Smooth muscle cell (in vitro differentiated cells): ENCODE measurements at regions not wholly inside any gene's neighbourhood (a gene's known extent, or its start where the extent isn't known, plus 50 kb on each side); places are given as distances from the start of the nearest gene placed in this dataset.

Experiments used
- DNase-seq: peaks from one replicate; lab custom pipeline; 2025; ENCODE audit not compliant: unreplicated experiment; lab: John Stamatoyannopoulos, UW
- H2AFZ ChIP-seq: fragments of 200-600 bp; sonication (generic); 2 replicates; pipeline ENCODE4 v1.6.0; 2016; ENCODE audit warnings: antibody characterized with exemption, low read depth, mild to moderate bottlenecking
- H3F3A ChIP-seq: fragments of 200-600 bp; sonication (generic); 2 replicates; pipeline ENCODE4 v1.6.0; 2017; ENCODE audit warnings: antibody characterized with exemption, low read depth
- H3K27ac ChIP-seq: fragments of 200-600 bp; sonication (generic); 2 replicates; pipeline ENCODE4 v1.5.1; 2016; ENCODE audit warnings: low read depth, mild to moderate bottlenecking
- H3K27me3 ChIP-seq: fragments of 200-600 bp; sonication (generic); 2 replicates; pipeline ENCODE4 v1.6.1; 2016; ENCODE audit warnings: low read depth, mild to moderate bottlenecking
- H3K36me3 ChIP-seq: fragments of 200-600 bp; sonication (generic); 2 replicates; pipeline ENCODE4 v1.5.1; 2016; ENCODE audit warnings: low read depth
- H3K4me1 ChIP-seq: fragments of 200-600 bp; sonication (generic); 2 replicates; pipeline ENCODE4 v1.5.1; 2016; ENCODE audit warnings: low read depth
- H3K4me2 ChIP-seq: fragments of 200-600 bp; sonication (generic); 2 replicates; pipeline ENCODE4 v1.6.0; 2016; ENCODE audit warnings: mild to moderate bottlenecking
- H3K4me3 ChIP-seq: fragments of 200-600 bp; sonication (generic); 2 replicates; pipeline ENCODE4 v1.5.1; 2016; ENCODE audit warnings: mild to moderate bottlenecking
- H3K79me2 ChIP-seq: fragments of 200-600 bp; sonication (generic); 2 replicates; pipeline ENCODE4 v1.6.0; 2016; ENCODE audit warnings: low read depth, mild to moderate bottlenecking
- H3K9ac ChIP-seq: fragments of 200-600 bp; sonication (generic); 2 replicates; pipeline ENCODE4 v1.6.0; 2016; ENCODE audit warnings: low read depth
- H3K9me3 ChIP-seq: fragments of 200-600 bp; sonication (generic); replicated peaks from 2 replicates; pipeline ENCODE4 v1.5.1; 2016; ENCODE audit warnings: low read depth
- H4K20me1 ChIP-seq: fragments of 200-600 bp; sonication (generic); 2 replicates; pipeline ENCODE4 v1.6.0; 2016; ENCODE audit warnings: low read depth
- CTCF ChIP-seq: fragments of 200-600 bp; sonication (generic); IDR thresholded peaks from 2 replicates; pipeline ENCODE4 v1.5.1; 2017; ENCODE audit warnings: borderline replicate concordance, mild to moderate bottlenecking, antibody characterized with exemption; ENCODE audit not compliant: insufficient read depth, poor library complexity, severe bottlenecking
- WGBS: methylation state at CpG from one replicate; pipeline ENCODE4 v1.1.7; 2016; ENCODE audit warnings: low lambda C conversion rate; 5-methylcytosine and 5-hydroxymethylcytosine counted together

- no peak for TF ChIP-seq CTCF
- H3K4me2 ChIP-seq, result no peak overlapping the region
- DNase-seq, result no peak
- H3K79me2 ChIP-seq, result no peaks in the 10 kb centered on the region
- no peaks in the 10 kb centered on the region for H3F3A ChIP-seq
- WGBS, result 44% methylated on average over 10 of the region's 10 CpGs
- no peak overlapping the region for H3K4me3 ChIP-seq
- H3K4me1 ChIP-seq, result no peaks in the 10 kb centered on the region
- no peaks in the 10 kb centered on the region for H3K36me3 ChIP-seq
- H3K9me3 ChIP-seq, result no peaks in the 10 kb centered on the region
- no peaks in the 10 kb centered on the region for H3K27me3 ChIP-seq
- H2AFZ ChIP-seq, result no peak overlapping the region
- H4K20me1 ChIP-seq, result no peaks in the 10 kb centered on the region
- no peak overlapping the region for H3K9ac ChIP-seq
- H3K27ac ChIP-seq, result no peak overlapping the region
Measured at GRCh38 chr2:65579506-65580235, 147.3 kb upstream of the SPRED2 start.

- H3K9me3 ChIP-seq, result no peaks in the 10 kb centered on the region
- 94% methylated on average over 5 of the region's 5 CpGs for WGBS
- peak overlapping the region; percentile 64 for H3K4me2 ChIP-seq
- H3K79me2 ChIP-seq, result no peaks in the 10 kb centered on the region
- H3K9ac ChIP-seq, result peak overlapping the region; percentile 12
- TF ChIP-seq CTCF, result no peak
- no peaks in the 10 kb centered on the region for H3K4me1 ChIP-seq
- no peak for DNase-seq
- no peak overlapping the region for H2AFZ ChIP-seq
- no peaks in the 10 kb centered on the region for H3K27me3 ChIP-seq
- H3K36me3 ChIP-seq, result no peaks in the 10 kb centered on the region
- peak overlapping the region; percentile 90 for H3K27ac ChIP-seq
- no peak overlapping the region for H3K4me3 ChIP-seq
- H4K20me1 ChIP-seq, result no peaks in the 10 kb centered on the region
- no peaks in the 10 kb centered on the region for H3F3A ChIP-seq
Measured at GRCh38 chr2:65577654-65578053, 145.3 kb upstream of the SPRED2 start.

- H3K27ac ChIP-seq, result peak overlapping the region; percentile 90
- WGBS, result 29% methylated on average over 12 of the region's 12 CpGs
- peak overlapping the region; percentile 57 for H3K9ac ChIP-seq
- no peaks in the 10 kb centered on the region for H3K9me3 ChIP-seq
- no peaks in the 10 kb centered on the region for H3K36me3 ChIP-seq
- peak overlapping the region; percentile 19 for H3K4me3 ChIP-seq
- no peak for TF ChIP-seq CTCF
- no peaks in the 10 kb centered on the region for H3F3A ChIP-seq
- no peaks in the 10 kb centered on the region for H3K79me2 ChIP-seq
- DNase-seq, result no peak
- peak overlapping the region; percentile 79 for H3K4me2 ChIP-seq
- no peaks in the 10 kb centered on the region for H3K4me1 ChIP-seq
- H2AFZ ChIP-seq, result peak overlapping the region; percentile 37
- H4K20me1 ChIP-seq, result no peaks in the 10 kb centered on the region
- H3K27me3 ChIP-seq, result no peaks in the 10 kb centered on the region
Measured at GRCh38 chr2:65576861-65577601, 144.6 kb upstream of the SPRED2 start.

- 69% methylated on average over 1 of the region's 1 CpG for WGBS
- H3K4me3 ChIP-seq, result no peak overlapping the region
Measured at GRCh38 chr2:65576278-65576677, 143.9 kb upstream of the SPRED2 start.

More at GRCh38 chr2:65576278-65576677, 143.9 kb upstream of the SPRED2 start:
- peak overlapping the region; percentile 90 for H3K27ac ChIP-seq
- H4K20me1 ChIP-seq, result no peaks in the 10 kb centered on the region
- no peaks in the 10 kb centered on the region for H3K79me2 ChIP-seq
- H3F3A ChIP-seq, result no peaks in the 10 kb centered on the region
- H3K4me1 ChIP-seq, result no peaks in the 10 kb centered on the region
- H3K4me2 ChIP-seq, result peak overlapping the region; percentile 79
- H2AFZ ChIP-seq, result no peak overlapping the region
- no peak for TF ChIP-seq CTCF
- H3K9ac ChIP-seq, result peak overlapping the region; percentile 57
- H3K36me3 ChIP-seq, result no peaks in the 10 kb centered on the region
- H3K9me3 ChIP-seq, result no peaks in the 10 kb centered on the region
- no peaks in the 10 kb centered on the region for H3K27me3 ChIP-seq
- no peak for DNase-seq
